ENCODE measurements at regions not wholly inside any gene's neighbourhood (a gene's known extent, or its start where the extent isn't known, plus 50 kb on each side); places are given as distances from the start of the nearest gene placed in this dataset.

DNA sequence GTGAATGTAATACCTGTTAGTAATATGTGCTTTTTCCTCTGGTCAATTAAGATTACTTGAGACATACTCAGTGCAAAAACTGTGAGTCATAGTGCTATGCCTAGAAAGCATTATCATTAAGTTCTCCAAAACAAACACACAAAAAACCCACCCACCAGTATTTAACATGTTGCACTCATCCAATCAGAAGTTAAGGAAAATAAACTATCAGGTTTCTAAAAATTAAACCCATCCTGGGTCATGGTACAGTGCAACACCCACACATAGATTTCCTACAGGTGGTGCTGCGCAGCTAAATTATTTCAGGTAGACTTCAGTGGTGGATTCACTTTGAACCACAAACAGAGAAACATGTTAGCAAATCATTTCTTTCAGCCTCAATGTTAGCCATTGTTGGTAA lies 264.4 kb upstream of the VEPH1 start:
- H3K36me3 Mint-ChIP-seq, result no peaks in the 10 kb centered on the region
- H3K27ac Mint-ChIP-seq, result no peak overlapping the region
- peaks cover 1% of the 10 kb centered on the region for H3K27me3 Mint-ChIP-seq (ENCODE audit: low read depth)
- TF ChIP-seq, protein P1, sequence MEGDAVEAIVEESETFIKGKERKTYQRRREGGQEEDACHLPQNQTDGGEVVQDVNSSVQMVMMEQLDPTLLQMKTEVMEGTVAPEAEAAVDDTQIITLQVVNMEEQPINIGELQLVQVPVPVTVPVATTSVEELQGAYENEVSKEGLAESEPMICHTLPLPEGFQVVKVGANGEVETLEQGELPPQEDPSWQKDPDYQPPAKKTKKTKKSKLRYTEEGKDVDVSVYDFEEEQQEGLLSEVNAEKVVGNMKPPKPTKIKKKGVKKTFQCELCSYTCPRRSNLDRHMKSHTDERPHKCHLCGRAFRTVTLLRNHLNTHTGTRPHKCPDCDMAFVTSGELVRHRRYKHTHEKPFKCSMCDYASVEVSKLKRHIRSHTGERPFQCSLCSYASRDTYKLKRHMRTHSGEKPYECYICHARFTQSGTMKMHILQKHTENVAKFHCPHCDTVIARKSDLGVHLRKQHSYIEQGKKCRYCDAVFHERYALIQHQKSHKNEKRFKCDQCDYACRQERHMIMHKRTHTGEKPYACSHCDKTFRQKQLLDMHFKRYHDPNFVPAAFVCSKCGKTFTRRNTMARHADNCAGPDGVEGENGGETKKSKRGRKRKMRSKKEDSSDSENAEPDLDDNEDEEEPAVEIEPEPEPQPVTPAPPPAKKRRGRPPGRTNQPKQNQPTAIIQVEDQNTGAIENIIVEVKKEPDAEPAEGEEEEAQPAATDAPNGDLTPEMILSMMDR (IDR thresholded peaks at IDR 0.05; ENCODE audit: unreplicated experiment), result no peak
- H3K4me3 Mint-ChIP-seq, result no peak overlapping the region
- no peaks in the 10 kb centered on the region for H3K9me3 Mint-ChIP-seq
- DNase-seq (ENCODE audit: low spot score in 2 of 2, unreplicated experiment in 2 of 2), result no peak
- H3K4me1 Mint-ChIP-seq, result no peaks in the 10 kb centered on the region

DNA sequence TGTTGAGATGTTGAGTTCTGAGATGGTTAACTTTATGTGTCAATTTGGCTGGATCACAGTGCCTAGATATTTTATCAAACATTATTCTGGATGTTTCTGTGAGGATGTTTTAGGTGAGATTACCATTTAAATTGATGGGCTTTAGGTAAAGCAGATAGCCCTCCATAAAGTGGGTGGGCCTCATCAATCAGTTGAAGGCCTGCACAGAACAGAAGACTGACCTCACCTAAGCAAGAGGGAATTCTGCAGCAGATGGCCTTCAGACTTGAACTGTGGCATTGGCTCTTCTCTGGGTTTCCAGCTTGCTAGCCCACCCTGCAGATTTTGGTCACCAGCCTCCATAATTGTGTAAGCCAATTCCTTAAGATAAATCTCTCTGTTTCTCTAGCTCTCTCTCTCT lies 260.4 kb upstream of the VEPH1 start:
- no peak overlapping the region for H3K4me3 Mint-ChIP-seq
- H3K9me3 Mint-ChIP-seq, result no peaks in the 10 kb centered on the region
- no peak overlapping the region for H3K27ac Mint-ChIP-seq
- H3K27me3 Mint-ChIP-seq (ENCODE audit: low read depth), result peaks cover 8% of the 10 kb centered on the region
- no peaks in the 10 kb centered on the region for H3K36me3 Mint-ChIP-seq
- no peak for DNase-seq (ENCODE audit: low spot score in 2 of 2, unreplicated experiment in 2 of 2)
- TF ChIP-seq, protein P1 (IDR thresholded peaks at IDR 0.05; ENCODE audit: unreplicated experiment), result no peak
- H3K4me1 Mint-ChIP-seq, result no peaks in the 10 kb centered on the region

DNA sequence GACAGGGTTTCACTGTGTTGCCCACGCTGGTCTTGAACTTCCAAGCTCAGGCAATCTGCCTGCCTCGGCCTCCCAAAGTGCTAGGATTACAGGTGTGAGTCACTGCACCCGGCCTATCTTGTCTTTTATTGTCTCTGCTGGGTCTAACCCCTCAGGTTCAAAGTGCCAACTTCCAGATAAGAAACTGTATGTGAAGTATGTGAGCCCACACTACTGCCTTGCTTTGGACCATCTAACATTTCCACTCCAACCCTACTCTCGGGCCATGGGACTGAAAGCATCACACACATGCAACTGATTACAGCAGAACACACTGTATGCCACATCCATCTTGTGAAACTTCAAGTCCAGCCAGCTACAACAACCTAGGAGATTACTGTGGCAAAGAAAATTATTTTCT lies 256.1 kb upstream of the VEPH1 start:
- peaks cover 2% of the 10 kb centered on the region for H3K4me1 Mint-ChIP-seq
- no peaks in the 10 kb centered on the region for H3K9me3 Mint-ChIP-seq
- no peak overlapping the region for H3K27ac Mint-ChIP-seq
- H3K27me3 Mint-ChIP-seq (ENCODE audit: low read depth), result peaks cover 21% of the 10 kb centered on the region
- no peak overlapping the region for H3K4me3 Mint-ChIP-seq
- no peaks in the 10 kb centered on the region for H3K36me3 Mint-ChIP-seq
- TF ChIP-seq, protein P1 (IDR thresholded peaks at IDR 0.05; ENCODE audit: unreplicated experiment), result no peak
- DNase-seq (ENCODE audit: low spot score in 2 of 2, unreplicated experiment in 2 of 2), result no peak

DNA sequence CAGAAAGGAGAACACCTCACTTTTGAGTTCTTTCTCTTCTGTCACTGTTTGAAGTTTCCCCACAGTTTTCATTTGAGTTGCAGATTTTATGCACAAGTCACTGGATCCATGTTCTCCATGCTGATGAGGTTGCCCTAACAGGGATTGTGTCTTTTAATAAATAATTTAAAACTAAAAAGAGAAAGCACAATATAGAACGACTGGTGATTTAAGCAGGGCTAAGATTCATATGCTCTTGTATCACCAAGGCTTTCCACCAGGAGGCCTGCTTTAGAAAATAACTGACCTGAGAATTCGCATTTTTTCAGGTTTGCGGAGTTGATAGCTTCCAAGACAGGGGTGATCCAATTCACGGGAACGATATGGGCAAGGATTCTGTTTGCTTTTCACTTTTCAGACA lies 252.0 kb upstream of the VEPH1 start:
- H3K4me1 Mint-ChIP-seq, result peaks cover 21% of the 10 kb centered on the region
- TF ChIP-seq, protein P1 (IDR thresholded peaks at IDR 0.05; ENCODE audit: unreplicated experiment), result peak; percentile 23
- H3K4me3 Mint-ChIP-seq, result no peak overlapping the region
- DNase-seq (ENCODE audit: low spot score in 2 of 2, unreplicated experiment in 2 of 2), result no peak
- H3K9me3 Mint-ChIP-seq, result no peaks in the 10 kb centered on the region
- no peaks in the 10 kb centered on the region for H3K36me3 Mint-ChIP-seq
- H3K27me3 Mint-ChIP-seq (ENCODE audit: low read depth), result peaks cover 17% of the 10 kb centered on the region
- no peak overlapping the region for H3K27ac Mint-ChIP-seq

DNA sequence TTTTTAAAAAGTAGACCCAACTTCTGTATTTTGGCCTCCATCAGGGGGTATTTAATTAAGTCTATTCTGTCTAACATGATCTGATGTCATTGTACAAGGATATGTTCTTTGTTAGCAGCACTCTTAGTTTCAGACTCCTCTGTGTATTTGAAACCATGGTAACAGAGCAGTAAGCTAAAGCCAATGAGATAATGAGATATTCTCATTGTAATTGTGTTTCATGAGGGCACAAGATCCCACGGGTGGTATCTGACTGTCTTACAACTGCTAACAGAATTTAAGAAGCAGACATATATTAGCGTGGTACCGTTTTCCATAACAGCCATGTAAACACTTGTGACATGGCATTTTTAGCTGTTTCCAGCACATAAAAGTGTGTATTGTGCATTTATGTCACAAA lies 251.2 kb upstream of the VEPH1 start:
- Mint-ChIP-seq H3K27ac (no peak overlapping the region), H3K4me3 (no peak overlapping the region), H3K36me3 (no peaks in the 10 kb centered on the region), H3K4me1 (peaks cover 21% of the 10 kb centered on the region), H3K9me3 (no peaks in the 10 kb centered on the region), H3K27me3 (ENCODE audit: low read depth) (peaks cover 17% of the 10 kb centered on the region)
- TF ChIP-seq, protein P1 (IDR thresholded peaks at IDR 0.05; ENCODE audit: unreplicated experiment), result no peak
- DNase-seq (ENCODE audit: low spot score in 2 of 2, unreplicated experiment in 2 of 2), result no peak

DNA sequence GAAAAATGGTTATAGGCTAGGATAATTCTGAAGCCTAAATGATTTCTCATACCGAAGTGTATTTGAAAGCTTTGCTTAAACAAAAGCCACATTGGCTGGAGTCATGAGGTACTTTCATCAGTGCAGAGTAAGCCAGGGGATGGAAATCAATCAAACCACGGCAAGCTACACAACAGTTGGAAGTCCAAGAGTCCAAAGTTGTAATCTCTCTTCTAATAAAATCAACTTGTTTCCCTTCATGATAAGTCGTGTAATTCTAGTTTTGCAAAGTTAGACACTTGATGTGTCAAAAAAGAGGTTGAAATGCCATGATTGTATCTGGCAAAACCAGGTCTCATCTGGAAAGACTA lies 250.5 kb upstream of the VEPH1 start:
- Mint-ChIP-seq H3K27ac (no peak overlapping the region), H3K4me3 (no peak overlapping the region), H3K36me3 (no peaks in the 10 kb centered on the region), H3K9me3 (no peaks in the 10 kb centered on the region), H3K27me3 (ENCODE audit: low read depth) (peaks cover 15% of the 10 kb centered on the region), H3K4me1 (peaks cover 21% of the 10 kb centered on the region)
- TF ChIP-seq, protein P1 (IDR thresholded peaks at IDR 0.05; ENCODE audit: unreplicated experiment), result no peak
- DNase-seq (ENCODE audit: low spot score in 2 of 2, unreplicated experiment in 2 of 2), result no peak

Data from mesothelial cell of epicardium (in vitro differentiated cells).